HG03039 (cell line): ENCODE measurements at regions not wholly inside any gene's neighbourhood (a gene's known extent, or its start where the extent isn't known, plus 50 kb on each side); places are given as distances from the start of the nearest gene placed in this dataset.
"Not testable (repeated sequence)": the region's sequence is repeated elsewhere in the genome, so short reads cannot be mapped to it uniquely, and the experiment has no call there.

Experiments
- ATAC-seq: cut with Tn5 transposase; IDR thresholded peaks from one replicate; pipeline ENCODE4 v1.9.1; 2021; ENCODE audit warnings: mild to moderate bottlenecking, moderate library complexity; ENCODE audit not compliant: unreplicated experiment

DNA sequence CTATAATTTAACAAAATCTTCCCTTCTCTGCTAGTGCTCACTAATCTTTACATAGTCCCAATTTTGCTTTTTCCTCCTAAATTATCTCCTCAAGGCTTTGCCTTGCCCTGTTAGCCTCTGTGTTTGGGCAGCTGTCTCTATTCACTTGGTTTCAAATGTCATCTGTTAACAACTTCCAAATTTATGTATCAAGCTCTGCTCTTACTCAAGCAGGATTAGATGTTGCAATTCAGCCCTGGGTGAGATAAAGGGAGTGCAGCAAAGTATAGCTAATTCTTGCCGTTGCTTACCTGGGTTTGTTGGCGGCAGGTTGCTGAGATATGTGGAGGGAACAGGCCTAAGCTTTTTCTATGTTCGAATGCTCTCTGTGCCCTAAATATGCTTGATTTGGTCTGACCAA is 483.8 kb downstream of the DMAC1 start:
- no peak for ATAC-seq

DNA sequence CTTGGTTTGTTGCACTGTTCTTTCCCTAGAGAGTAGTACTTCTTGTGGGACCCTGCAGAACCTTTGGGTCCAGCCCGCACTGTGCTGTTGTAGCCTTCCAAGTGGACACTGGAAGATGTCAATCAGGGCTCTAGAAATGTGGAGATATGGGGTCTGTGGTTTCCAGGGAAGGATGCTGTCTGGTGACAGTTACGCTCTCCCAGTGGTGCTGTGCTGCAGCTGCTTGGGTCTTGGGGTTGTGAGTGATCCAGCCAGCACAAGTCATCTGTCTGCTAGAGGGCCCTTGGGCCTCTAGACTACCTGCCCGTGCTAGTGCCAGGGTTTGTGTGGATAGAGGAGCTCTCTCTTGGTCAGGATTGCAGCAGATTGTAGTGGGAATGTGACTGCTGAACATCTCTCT is 484.5 kb downstream of the DMAC1 start:
- no peak for ATAC-seq

DNA sequence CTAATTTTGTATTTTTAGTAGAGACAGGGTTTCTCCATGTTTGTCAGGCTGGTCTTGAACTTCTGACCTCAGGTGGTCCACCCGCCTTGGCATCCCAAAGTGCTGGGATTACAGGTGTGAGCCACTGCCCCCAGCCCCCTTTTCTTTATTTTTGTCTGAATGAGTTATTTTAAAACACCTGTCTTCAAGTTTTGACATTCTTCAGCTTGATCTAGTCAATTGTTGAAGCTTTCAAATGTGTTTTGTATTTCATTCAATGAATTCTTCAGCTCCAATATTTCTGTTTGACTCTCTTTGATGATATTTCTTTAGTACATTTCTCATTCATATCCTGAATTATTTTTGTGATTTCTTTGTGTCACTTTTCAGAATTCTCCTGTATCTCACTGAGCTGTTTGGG is 486.2 kb downstream of the DMAC1 start:
- ATAC-seq: no peak

DNA sequence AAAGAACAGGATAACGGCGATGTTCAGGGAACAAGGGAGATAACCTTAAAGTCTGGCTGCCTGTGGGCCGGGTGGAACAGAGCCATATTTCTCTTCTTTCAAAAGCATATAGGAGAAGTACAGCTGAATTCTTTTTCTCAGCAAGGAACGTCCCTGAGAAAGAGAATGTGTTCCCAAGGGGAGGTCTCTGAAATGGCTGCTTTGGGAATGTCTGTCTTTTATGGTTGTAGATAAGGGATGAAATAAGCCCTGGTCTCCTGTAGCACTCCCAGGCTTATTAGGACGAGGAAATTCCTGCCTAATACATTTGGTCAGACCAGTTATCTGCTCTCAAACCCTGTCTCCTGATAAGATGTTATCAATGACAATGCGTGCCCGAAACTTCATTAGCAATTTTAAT is 490.5 kb downstream of the DMAC1 start:
- not testable (repeated sequence) for ATAC-seq

DNA sequence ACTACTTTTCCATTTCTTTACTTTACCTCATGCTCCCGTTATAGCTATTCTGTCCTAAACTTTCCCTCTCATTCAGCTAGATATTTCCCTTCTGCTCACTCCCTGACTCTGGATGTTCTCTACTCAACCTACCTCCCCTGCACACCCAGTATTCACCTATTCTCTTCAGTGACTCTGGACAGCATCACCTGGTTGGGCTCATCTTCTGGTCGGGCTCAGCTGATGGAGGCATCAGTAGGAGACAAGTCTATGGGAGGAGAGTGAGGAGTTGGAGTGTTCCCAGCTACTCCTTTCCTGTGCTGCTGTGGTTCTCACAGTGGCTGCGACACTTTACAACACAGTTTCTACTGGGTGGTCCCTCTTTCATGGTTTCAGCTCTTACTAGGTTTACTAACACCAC is 493.9 kb downstream of the DMAC1 start:
- no peak for ATAC-seq

DNA sequence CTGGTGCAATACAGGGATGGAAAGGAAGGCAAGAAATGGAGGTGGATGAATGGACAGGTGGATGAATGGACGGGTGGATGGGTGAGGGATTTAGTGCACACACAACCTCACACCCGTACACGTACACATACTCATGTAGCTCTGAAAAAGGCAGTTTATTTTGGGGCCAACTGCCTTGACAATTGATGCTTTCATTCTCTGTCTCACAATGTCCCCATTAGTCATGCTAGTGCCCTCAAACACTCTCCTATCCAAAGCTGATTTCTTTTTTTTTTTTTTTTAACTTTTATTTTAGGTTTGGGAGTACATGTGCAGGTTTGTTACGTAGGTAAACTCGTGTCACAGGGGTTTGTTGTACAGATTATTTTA is 495.0 kb downstream of the DMAC1 start:
- ATAC-seq: no peak

DNA sequence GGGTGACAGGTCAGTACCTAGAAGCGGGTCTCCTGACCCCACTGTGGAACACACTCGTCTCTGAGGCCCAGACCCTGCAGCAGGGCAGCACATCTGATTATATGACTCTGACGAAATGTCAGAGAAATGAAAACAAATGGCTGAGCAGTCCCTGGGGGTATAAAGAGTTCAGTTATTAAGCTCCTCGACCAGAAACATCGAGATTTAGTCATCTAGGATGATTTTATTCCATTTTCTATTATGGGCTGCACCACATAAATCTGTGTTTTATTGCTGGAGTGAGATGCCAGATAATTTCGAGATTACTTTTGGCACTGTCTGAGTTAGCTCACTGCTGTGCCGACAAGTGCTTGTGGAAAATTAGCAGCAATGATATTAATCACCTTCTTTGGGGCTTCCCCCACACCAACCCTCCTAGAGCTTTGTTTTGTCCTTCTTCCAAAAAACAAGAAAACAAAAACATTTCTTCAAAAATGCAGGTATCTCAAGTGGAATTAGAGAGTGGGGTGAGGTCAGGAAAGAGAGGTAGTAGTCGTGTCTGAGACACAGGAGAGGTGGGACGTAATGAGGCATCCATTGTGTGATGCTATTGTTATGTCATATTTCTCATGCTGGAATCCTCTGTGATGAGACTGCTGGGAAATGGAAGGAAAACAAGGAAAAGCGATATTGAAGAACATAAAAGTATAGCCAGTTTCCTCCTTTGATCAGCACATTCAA is 495.5 kb downstream of the DMAC1 start:
- no peak for ATAC-seq

DNA sequence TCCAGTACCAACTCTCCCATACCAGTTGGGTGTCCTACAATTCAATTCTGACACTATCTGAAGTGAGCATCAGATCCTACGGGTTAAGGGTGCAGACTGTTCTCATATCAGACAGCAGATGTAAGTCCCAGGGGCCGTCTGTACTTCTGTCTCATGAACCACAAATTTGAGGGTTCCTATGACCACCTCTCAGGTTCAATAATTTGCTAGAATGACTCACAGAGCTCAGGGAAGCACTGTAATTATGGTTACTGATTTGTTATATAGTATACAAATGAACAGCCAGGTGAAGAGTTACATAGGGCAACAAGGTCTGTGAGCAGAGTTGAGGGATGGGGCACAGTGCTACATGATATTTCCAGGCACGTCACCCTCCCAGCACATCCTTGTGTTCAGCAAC is 499.1 kb downstream of the DMAC1 start:
- ATAC-seq: no peak

DNA sequence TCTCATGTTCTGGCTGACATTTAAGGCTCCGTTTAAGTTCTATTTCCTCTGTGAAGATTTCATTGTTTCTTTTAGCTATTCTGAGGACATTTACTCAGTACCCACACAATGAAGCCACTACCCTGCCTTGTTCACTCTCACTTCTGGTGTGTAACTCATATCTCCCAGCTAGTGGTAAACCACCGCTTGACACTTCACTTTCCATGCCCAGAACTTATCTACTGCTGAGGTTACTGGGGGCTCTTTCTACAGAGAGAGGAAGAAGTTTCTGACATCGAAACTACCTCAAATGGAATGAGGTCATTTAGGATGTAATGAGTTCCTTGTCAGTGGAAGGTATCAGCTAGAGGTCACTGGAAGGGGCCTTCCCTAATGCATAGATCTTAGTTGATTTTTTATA is 501.5 kb downstream of the DMAC1 start:
- ATAC-seq: peak; percentile 99

DNA sequence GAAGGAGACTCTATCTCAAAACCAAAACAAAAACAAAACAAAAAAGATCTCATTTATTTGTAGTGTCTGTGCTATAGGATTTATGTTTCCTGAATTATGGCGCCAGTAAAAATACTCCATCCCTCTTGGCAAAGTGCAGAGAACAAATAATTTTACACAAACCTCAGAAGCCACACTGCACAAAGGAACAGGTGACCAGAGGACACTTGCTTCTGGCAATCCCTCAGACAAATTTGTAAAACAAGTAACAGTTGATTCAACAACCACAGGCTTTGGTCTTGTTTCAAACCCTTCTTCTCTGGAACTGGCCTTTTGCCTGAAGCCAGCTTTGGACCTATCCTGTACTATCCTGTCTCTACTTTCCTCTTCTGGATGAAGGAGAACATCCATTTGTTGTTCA is 502.1 kb downstream of the DMAC1 start:
- no peak for ATAC-seq

DNA sequence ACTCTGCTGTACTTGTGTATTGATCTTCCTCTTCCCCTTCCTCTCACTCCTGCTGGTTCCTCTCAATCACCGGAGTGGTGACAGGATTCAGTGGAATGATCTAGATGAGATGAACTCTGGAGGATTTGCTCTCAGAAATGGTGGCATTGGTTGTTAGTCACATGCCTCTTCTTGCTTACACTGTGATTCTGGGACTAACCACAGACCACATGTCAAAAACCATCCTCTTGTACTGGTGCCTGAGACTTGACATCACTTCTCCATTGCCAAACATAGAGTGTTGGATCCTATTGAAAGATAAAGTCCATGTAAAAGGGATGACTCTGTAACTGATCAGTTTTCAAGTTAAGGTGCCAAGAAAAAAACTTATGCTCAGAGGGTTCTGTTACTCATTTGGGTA is 506.5 kb downstream of the DMAC1 start:
- no peak for ATAC-seq

DNA sequence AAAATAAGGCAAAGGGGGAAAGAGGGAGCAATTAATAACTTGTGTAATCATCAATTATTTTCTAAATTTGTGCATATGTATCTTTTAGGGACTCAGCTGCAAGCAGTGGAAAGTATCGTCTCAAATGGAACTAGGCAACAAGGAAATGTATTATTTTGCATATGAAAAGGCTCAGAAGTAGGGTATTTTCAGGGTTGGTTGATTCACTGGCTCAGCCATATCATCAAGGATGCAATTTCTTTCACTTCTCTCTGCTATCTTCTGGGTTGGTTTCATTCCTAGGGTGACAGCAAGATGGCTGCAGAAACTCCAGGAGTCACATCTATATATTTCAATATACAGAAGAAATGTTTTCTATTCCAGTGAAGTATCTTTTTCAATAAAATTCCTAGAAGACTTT is 509.8 kb downstream of the DMAC1 start:
- no peak for ATAC-seq

DNA sequence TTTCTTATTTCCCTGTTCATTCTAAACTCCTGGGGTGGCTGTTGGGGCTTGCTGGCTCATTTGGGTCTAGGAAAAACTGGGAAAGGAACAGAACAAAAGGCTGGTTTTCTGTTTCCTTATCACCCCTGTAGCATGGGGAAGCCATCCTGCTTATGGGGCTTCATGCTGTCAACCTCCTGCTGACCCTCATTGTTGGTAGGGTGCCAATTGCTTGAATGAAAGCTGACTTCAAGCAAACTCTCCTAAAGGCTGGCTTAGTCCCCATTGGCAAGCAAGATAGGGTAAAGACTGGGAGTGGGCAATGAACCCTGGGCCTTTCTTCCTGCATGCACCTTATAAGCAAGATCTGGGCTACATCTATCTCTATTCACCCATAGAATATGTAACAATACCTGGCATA is 511.6 kb downstream of the DMAC1 start:
- ATAC-seq: no peak

DNA sequence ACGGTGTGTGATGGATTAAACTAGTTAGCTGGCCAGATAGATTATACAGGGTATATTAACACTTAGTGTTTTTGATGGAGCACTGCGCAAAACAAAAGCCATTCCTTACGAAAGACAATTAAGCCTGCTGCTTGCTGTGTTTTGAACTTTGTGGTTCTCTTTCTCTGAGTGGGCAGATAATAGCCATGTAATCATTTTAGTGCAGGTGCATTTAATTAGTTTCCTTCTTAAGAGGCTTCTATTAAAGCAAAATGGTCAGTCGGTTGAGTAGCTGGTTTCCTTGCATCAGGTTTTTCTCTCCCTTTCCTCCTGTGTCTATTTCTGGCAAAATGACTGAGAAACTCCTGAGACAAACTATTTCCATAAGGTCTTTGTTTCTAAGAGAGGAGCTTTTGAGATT is 512.5 kb downstream of the DMAC1 start:
- no peak for ATAC-seq

DNA sequence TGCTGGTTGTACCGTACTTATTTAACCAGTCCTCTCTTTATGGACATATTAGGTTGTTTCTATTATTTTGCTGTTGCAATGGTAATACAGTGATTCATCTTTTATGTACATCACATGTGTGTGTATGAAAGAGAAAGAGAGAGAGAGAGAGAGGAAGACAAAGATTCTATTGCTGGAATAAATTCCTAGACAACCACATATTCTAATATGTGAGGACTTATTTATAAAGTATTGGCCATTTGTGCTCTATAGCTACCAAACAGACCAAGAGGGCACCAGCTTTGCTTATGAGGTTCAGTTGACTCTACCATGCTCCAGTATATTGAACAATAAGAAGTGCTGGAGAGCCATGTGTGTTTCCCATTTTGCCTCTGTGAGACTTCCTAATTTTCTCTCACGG is 513.5 kb downstream of the DMAC1 start:
- no peak for ATAC-seq

DNA sequence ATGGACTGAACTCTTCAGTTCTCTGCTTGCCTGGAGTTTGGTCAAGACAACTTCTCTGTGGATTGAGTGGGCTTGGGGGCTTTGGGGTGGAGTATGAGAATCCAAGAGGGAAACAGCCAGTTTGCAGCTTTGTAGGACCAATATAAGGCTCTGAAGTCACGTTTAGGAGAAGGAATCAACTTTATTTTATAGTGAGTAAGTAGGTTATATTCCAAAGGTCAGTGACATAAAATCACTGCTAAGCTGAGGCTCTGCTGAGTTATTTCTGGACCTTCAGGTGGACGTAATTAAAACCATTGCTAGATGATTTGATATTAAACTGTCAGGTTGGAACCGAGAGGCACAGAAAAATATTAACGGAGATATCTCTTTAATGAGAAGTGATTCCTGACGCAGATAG is 514.4 kb downstream of the DMAC1 start:
- no peak for ATAC-seq

DNA sequence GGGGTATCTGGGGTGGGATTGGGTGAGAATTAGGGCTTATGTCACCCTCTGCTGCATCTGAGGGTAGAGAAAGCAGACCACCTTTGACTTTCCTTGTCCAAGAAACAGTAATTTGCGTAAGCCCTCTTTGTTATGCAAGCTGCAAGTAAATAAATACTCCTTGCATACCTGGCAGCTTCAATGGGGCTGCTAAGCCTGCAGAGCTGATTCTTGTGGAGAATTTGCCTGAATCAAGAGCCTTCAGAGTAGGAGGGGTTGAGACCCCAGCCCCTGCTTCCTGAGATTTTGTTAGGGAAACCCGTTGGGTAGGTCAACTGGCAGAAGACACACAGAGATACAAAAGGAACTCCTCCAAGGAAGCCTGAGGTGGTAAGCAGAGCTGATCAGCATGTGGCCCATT is 515.1 kb downstream of the DMAC1 start:
- ATAC-seq: no peak

DNA sequence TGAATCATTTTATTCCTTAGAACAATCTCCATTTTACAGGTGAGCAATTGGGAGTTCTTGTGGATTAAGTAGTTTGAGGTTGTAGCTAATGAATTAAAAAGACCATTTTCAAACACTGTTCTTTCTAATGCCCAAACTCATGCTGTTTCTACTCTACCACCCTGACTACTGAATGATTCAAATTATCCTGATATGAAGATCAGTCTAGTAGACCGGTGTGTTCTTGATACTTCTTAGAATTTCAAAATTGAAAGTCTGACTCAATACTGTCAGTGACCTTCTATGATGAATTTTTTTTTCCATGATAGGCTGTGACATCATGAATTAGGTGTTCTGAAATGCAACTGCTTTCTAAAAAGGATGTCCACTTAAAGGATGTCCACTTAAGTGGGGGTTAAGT is 515.5 kb downstream of the DMAC1 start:
- no peak for ATAC-seq

DNA sequence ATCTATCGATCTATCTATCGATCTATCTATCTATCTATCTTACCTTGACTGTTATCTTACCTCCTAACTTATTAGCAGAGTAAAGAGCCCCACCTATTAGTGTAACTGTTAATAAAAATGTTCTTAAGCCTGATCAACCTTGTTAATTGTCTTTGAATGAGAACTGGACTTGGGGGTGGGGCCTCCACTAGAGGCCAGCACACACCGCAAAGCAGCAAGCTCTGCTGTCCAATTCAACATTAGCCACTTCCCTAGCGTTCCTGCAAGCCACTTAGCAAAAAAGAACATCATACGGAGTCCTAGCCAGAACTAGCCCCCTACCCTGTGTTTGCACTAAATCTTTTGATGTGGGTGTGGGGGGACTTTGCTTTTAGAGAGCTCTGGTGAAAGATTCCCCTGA is 515.8 kb downstream of the KDM4C start:
- no peak for ATAC-seq

DNA sequence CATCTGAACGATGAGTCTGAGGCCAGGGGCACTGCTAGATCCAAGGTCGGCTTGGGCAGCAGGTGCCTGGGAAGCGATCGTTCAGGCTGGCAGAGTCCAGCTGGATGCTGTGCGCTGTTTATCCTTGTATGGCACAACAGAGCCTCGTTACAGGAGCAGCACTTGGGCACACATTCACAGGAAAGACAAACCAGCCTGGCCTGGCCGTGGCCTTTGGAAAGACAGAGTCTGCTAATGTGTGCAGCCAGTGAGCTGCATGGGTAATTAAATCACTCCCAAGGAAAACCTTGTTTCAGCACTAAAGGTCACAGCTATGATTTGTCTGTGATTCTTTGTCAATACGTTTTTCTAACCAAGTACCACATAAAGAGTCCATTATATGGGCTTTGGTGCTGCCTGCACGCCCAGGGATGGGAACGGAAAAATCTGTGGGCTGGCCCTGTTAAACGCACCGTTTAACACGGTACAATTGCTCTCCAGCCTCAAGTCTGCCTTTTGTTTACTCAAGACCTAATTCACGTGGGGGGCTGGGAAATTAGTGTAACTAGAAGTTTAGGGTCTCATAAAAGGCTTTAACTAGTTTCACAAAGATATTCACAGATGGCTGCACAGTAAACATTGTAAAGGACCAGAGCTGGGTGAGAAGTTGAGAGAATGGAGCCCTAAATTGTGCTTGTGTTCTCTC is 509.3 kb downstream of the KDM4C start:
- ATAC-seq: no peak

DNA sequence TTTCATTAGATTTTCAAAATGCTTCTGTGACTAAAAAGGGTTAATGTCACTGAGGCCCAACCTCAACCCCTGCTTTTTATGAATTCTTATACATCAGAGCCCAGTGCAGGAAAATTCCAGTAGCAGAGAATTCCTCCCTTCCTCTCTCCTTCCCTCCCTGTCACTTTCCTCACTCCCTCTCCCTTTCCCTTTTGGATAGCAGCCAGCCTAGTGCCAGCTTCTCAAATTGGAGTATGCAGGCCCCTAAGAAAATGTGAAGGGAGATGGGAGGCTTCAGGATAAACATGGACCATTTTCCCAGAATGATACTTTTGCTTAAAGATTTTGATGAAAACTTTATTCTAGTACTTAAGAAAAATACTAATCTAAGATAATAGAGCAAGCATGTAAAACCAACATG is 507.4 kb downstream of the KDM4C start:
- no peak for ATAC-seq

DNA sequence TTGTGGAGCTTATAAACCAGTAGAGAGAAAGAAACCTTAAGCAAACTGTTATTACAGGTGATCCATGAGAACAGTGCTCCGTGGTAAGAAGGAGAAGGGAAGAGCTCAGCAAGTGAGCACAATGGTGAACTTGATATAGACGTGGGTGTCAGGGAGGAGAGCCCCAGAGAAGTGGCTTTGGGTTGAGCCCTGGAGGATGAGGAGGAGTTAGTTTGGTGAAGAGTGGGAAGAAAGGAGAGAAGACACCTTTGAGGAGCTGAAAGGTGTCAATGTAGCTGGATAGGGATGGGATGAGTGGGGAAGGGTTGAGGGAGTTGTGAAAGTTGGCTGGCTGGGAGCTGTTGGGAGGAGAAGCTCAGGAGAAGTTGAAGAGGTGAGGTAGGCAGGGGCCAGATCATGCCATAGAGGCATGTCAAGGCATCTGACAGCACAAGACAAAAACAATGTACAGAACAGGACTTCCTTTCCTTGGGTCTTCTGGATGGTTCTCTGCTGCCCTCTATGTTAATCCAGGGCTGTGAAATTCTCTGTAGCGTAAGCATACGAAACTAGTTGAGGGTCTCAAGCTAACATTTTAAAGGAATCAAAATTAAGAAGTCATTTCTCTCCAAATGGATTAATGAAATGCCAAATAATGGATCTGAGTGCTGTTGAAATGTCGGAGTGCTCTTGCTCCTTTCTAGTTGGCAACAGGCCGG is 501.9 kb downstream of the KDM4C start:
- ATAC-seq: no peak
